ENCODE measurements at regions not wholly inside any gene's neighbourhood (a gene's known extent, or its start where the extent isn't known, plus 50 kb on each side); places are given as distances from the start of the nearest gene placed in this dataset.

DNA sequence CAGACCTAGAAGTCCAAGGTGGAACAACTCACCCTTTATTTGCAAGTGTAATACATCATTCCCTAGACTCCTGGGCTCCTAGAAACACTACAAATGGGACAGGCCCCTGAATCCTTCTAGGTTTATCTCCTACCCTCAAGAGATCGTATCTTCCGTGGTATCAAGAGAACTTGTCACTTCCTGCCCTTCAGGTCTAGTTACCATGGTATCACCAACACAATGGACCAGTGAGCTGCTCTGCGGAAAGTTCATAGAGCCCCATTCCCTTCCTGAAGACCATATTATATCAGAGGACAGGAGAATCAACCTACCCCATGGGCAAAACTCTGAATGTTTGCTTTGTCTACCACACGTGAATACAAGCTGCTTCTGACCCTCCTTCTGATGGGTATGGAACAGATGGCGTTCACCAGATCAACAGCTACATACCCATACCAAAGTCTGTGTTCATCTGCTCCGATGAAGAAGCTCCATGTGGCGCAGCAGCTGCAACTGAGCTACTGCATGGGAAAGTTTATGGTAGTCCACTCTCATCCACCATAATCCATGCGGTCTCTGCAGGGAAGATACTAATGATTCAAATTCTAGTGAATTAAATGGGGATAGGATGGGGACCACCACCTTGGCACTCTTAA, 84.6 kb upstream of the KLF13 start:
- Histone ChIP-seq H3K4me2 (ENCODE audit: insufficient read depth in 1 of 2, low read depth in 2 of 2, low read length in 2 of 2) (no peak overlapping the region), H4K5ac (ENCODE audit: insufficient read length, low read depth, low read length) (no peak overlapping the region), H3K27me3 (replicated peaks in 1 of 4; ENCODE audit: control insufficient read depth in 3 of 4, extremely low read depth in 1 of 4, insufficient read depth in 3 of 4, low read length in 3 of 4) (no peaks in the 10 kb centered on the region; a peak in 1 of 7 replicates), H4K8ac (ENCODE audit: extremely low read depth, insufficient read depth, low read length) (no peak overlapping the region), H2BK20ac (ENCODE audit: low read length) (no peak overlapping the region), H3K36me3 (ENCODE audit: control insufficient read depth in 2 of 4, insufficient read depth in 4 of 4, low read length in 3 of 4) (no peaks in the 10 kb centered on the region), H3K14ac (ENCODE audit: insufficient read length) (no peak overlapping the region), H3K9ac (replicated peaks in 1 of 4; ENCODE audit: extremely low read depth in 1 of 4, low read depth in 3 of 4, low read length in 3 of 4) (no peak overlapping the region), H3K27ac (ENCODE audit: low read depth, low read length) (no peak overlapping the region), H3K23me2 (ENCODE audit: low read depth, low read length) (no peaks in the 10 kb centered on the region), H3K4me3 (ENCODE audit: extremely low read depth in 1 of 4, insufficient read depth in 2 of 4, low read depth in 3 of 4, low read length in 4 of 4) (no peak overlapping the region), H2BK5ac (ENCODE audit: low read depth, low read length) (no peak overlapping the region), H3K9me3 (ENCODE audit: insufficient read depth in 2 of 2, low read depth in 1 of 2, low read length in 1 of 2) (no peaks in the 10 kb centered on the region), H2BK15ac (ENCODE audit: low read length) (no peak overlapping the region), H3K56ac (replicated peaks; ENCODE audit: insufficient read length, low read depth, low read length) (no peak overlapping the region), H4K91ac (replicated peaks; ENCODE audit: insufficient read length, low read length) (no peak overlapping the region), H3K23ac (ENCODE audit: insufficient read length) (no peak overlapping the region), H2AK5ac (ENCODE audit: low read depth, low read length) (no peak overlapping the region), H4K20me1 (replicated peaks in 1 of 2; ENCODE audit: control insufficient read depth in 1 of 2, insufficient read depth in 2 of 2, low read length in 2 of 2) (no peaks in the 10 kb centered on the region), H2BK12ac (ENCODE audit: low read depth, low read length) (no peak overlapping the region), H3K79me1 (ENCODE audit: low read depth, low read length) (no peaks in the 10 kb centered on the region; the same call in 1 of the 2 replicates), H2BK120ac (replicated peaks; ENCODE audit: low read depth, low read length) (no peak overlapping the region), H3K18ac (ENCODE audit: extremely low read depth, low read length) (no peak overlapping the region), H3K79me2 (ENCODE audit: control insufficient read depth in 1 of 2, insufficient read depth in 2 of 2, low read length in 2 of 2) (no peaks in the 10 kb centered on the region), H2AFZ (ENCODE audit: low read length) (no peak overlapping the region), H3K4me1 (replicated peaks in 1 of 4; ENCODE audit: control insufficient read depth in 3 of 4, insufficient read depth in 4 of 4, low read length in 3 of 4) (no peaks in the 10 kb centered on the region), H3K4ac (replicated peaks; ENCODE audit: insufficient read length, low read depth, low read length) (no peak overlapping the region)
- no peak for FAIRE-seq
- CTCF ChIA-PET (ENCODE audit: partially characterized antibody) = interaction anchor here (0.9 to 1.6 kb wide), 5 partner anchors 10 to 247 kb away, joined by 3 to 7 read pairs (median 5); no protein-coding TSS in a partner anchor
- 88% methylated on average over 8 of the region's 8 CpGs; no CpG with 5 or more reads in 1 of the 2 experiments for WGBS, 2 experiments (ENCODE audit: extremely low coverage in 1 of 2, insufficient coverage in 1 of 2, insufficient read length in 1 of 2, insufficient replicate concordance in 2 of 2, low coverage in 1 of 2, low lambda C conversion rate in 2 of 2, missing lambda C conversion rate in 1 of 2)
- no peak for TF ChIP-seq RAD21 (IDR thresholded peaks at IDR 0.05 in 1 of 2, conservative IDR thresholded peaks at IDR 0.05 in 1 of 2; ENCODE audit: low read depth in 2 of 2, low read length in 2 of 2)
- TF ChIP-seq, protein P1, sequence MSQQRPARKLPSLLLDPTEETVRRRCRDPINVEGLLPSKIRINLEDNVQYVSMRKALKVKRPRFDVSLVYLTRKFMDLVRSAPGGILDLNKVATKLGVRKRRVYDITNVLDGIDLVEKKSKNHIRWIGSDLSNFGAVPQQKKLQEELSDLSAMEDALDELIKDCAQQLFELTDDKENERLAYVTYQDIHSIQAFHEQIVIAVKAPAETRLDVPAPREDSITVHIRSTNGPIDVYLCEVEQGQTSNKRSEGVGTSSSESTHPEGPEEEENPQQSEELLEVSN (IDR thresholded peaks at IDR 0.05) = no peak
- no peak for TF ChIP-seq TAF1 (IDR thresholded peaks at IDR 0.05; ENCODE audit: low read depth, low read length)
- no peak for TF ChIP-seq CHD1 (IDR thresholded peaks at IDR 0.05; ENCODE audit: low read depth, low read length)
- no peak for TF ChIP-seq SP4 (IDR thresholded peaks at IDR 0.05; ENCODE audit: low read length)
- TF ChIP-seq SIN3A (conservative IDR thresholded peaks at IDR 0.05 in 1 of 2, IDR thresholded peaks at IDR 0.05 in 1 of 2; ENCODE audit: low read depth in 1 of 2, low read length in 2 of 2) = no peak
- no peak for TF ChIP-seq KDM5A (IDR thresholded peaks at IDR 0.05; ENCODE audit: low read length)
- no peak for TF ChIP-seq CTBP2 (IDR thresholded peaks at IDR 0.05; ENCODE audit: borderline replicate concordance, insufficient read depth, insufficient read length, low read length)
- no peak for TF ChIP-seq TBP (IDR thresholded peaks at IDR 0.05; ENCODE audit: low read depth, low read length)
- POLR2A ChIA-PET (ENCODE audit: partially characterized antibody) = no interaction called here
- no peak for DNase-seq (ENCODE audit: low read depth in 1 of 2, low spot score in 2 of 2)
